ENCODE measurements at regions not wholly inside any gene's neighbourhood (a gene's known extent, or its start where the extent isn't known, plus 50 kb on each side); places are given as distances from the start of the nearest gene placed in this dataset.
"Not testable (repeated sequence)": the region's sequence is repeated elsewhere in the genome, so short reads cannot be mapped to it uniquely, and the experiment has no call there.

GRCh38 chr6:80501636-80502035 is 395.2 kb downstream of the BCKDHB start:
- no peak overlapping the region for H3K4me3 ChIP-seq (ENCODE audit: low read depth, low read length)
- no peak for TF ChIP-seq CTCF (IDR thresholded peaks at IDR 0.05; ENCODE audit: insufficient read depth, low read depth, low read length, missing control alignments)
- no peak for DNase-seq (ENCODE audit: low read depth)

- H3K4me3 ChIP-seq (ENCODE audit: low read depth, low read length); DNase-seq (ENCODE audit: low read depth): not testable (repeated sequence)
Measured at GRCh38 chr6:80497696-80498486, 391.4 kb downstream of the BCKDHB start.

- no peak overlapping the region for H3K4me3 ChIP-seq (ENCODE audit: low read depth, low read length)
- peak; percentile 53 for DNase-seq (ENCODE audit: low read depth)
- no peak for TF ChIP-seq CTCF (IDR thresholded peaks at IDR 0.05; ENCODE audit: insufficient read depth, low read depth, low read length, missing control alignments)
Measured at GRCh38 chr6:80489911-80490635, 383.6 kb downstream of the BCKDHB start.

- peak; percentile 34 for DNase-seq (ENCODE audit: low read depth)
- H3K4me3 ChIP-seq (ENCODE audit: low read depth, low read length), result no peak overlapping the region
- no peak for TF ChIP-seq CTCF (IDR thresholded peaks at IDR 0.05; ENCODE audit: insufficient read depth, low read depth, low read length, missing control alignments)
Measured at GRCh38 chr6:80488190-80488589, 381.7 kb downstream of the BCKDHB start.

GRCh38 chr6:80485494-80485893 is 379.0 kb downstream of the BCKDHB start:
- not testable (repeated sequence) for H3K4me3 ChIP-seq (ENCODE audit: low read depth, low read length); DNase-seq (ENCODE audit: low read depth)

- no peak for TF ChIP-seq CTCF (IDR thresholded peaks at IDR 0.05; ENCODE audit: insufficient read depth, low read depth, low read length, missing control alignments)
- DNase-seq (ENCODE audit: low read depth), result no peak
Measured at GRCh38 chr6:80482056-80482455, 375.6 kb downstream of the BCKDHB start.

GRCh38 chr6:80480421-80481157 is 374.1 kb downstream of the BCKDHB start:
- TF ChIP-seq CTCF (IDR thresholded peaks at IDR 0.05; ENCODE audit: insufficient read depth, low read depth, low read length, missing control alignments), result no peak

More at GRCh38 chr6:80482056-80482455, 375.6 kb downstream of the BCKDHB start:
- H3K4me3 ChIP-seq (ENCODE audit: low read depth, low read length), result no peak overlapping the region

More at GRCh38 chr6:80480421-80481157, 374.1 kb downstream of the BCKDHB start:
- no peak overlapping the region for H3K4me3 ChIP-seq (ENCODE audit: low read depth, low read length)
- no peak for DNase-seq (ENCODE audit: low read depth)
